DMS79 treated with DMSO at 0.1 percent for 48 hours (cell line): ENCODE measurements at regions not wholly inside any gene's neighbourhood (a gene's known extent, or its start where the extent isn't known, plus 50 kb on each side); places are given as distances from the start of the nearest gene placed in this dataset.
A peak's percentile ranks its signal among the peaks of the same experiment; 100 is the strongest.
"Not testable (repeated sequence)": the region's sequence is repeated elsewhere in the genome, so short reads cannot be mapped to it uniquely, and the experiment has no call there.

Experiments
- DNase-seq: peaks from one replicate; lab custom pipeline; 2025; lab: John Stamatoyannopoulos, UW

DNA sequence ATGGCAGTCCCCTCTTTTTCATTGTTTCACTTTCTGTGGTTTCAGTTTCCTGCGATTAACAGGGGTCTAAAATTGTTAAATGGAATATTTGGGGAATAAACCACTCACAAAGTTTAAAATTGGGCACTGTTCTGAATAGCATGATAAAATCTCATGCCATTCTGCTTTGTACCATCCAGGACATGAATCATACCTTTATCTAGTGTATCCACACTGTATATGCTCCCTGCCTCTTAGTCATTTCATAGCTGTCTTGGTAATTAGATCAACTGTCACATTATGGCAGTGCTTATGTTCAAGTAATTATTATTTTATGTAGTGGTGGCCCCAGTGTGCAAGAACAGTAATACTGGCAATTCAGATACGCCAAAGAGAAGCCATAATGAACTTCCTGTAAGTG lies 734.5 kb downstream of the ZPLD1 start:
- no peak for DNase-seq

DNA sequence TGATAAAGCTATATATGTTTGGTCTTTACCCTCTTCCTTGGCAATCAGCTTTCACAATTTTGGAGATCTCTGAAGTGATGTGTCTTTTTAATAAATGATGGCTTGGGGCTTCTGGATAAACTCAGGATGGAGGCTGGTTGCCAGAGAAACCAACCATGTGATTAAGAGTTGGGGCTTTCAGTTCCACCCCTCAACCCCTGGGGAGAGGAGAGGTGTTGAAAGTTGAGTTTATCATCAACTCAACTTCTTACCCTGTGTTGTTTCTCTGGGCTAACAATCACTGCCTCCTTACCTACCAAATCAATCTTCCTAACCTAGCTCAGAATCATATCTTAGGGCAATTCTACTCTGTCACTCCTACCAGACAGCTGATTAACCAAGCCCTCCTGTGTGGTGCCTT lies 735.8 kb downstream of the ZPLD1 start:
- no peak for DNase-seq

DNA sequence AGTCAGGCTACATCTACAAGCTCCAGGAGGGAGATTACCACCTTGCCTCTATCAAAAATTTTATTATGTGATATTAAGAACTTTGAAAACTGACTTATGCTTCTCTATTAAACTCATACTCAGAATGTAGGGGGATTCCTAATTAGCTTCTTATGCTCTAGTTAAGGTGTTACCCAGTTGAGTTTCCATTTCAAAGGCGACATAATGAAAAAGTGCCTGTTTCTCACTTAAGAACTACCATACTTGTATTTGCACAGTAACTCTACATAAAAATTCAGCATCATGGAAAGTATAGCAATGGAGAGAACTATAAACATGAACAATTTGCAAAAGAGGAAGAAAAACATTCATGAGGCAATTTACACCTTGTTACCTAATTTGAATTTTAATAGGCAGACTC lies 739.1 kb downstream of the ZPLD1 start:
- no peak for DNase-seq

DNA sequence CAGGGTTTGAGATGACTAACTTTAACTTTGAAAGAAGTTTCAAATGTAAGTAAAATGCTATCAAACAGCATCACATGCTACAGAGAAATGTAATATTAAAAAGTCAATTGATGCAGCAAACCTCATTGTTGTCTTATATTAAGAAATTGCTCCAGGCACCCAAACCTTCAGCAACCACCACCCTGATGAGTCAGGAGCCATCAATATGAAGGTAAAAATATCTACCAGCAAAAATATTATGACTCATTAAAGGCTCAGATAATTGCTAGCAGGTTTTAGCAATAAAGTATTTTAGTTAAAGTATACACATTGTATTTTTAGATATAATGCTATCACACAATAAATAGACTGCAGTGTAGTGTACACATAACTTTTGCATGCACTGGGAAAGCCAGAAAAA lies 746.3 kb downstream of the ZPLD1 start:
- DNase-seq, result no peak

DNA sequence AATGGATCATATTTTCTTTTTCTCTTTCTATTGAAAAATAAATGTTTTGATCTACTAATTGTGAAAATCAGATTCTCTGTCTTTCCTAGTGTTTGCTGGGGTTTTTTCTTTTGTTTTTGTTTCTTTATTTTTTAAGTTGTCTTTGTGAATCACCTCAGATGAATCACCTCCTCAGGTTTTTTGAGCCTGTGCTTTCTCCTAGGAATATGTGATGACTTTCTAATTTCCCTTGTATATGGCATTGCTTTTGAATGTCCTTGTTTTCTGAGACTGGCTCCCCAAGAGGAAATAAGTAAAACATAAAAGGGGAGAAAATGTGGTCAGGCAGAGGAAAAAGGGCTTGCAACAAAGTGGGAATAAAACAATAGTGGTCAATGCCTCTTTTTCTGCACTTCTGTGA lies 750.0 kb downstream of the ZPLD1 start:
- DNase-seq, result no peak

DNA sequence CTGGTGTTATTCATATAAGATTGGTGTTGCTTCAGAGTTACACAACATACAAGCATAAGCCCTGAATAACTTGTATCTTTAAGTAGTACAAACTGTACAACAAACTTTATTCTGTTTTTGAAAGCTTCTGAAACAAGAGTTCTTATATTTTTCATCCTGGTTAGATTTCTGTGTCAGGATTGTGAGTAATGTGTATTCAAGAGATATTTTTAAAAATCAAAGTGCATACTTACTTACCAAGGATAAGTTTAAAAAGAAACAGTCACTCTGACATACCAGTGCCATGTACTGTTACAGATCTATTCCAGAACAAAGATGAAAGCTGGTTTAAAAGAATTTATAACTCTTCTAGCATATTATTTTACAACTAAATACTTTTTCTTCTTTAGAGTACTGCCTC lies 755.1 kb downstream of the ZPLD1 start:
- no peak for DNase-seq

DNA sequence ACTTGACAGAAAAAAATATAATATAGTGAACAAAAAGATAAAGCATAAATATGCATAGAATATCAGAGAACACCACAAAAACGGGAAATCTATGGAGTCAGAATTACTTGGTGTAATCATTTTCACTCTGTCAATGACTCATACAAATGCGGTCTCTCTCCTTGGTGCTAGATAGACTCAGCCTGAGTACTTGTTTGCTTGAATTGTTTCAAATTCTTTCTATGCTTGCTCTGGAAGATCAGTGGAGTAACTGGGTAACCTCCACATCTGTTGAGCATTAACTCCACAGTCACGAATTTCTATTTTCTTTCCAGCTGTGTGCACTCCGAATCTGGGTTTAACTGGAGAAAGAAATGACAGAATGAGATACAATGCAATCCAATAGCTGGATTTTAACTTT lies 760.4 kb downstream of the ZPLD1 start:
- no peak for DNase-seq

DNA sequence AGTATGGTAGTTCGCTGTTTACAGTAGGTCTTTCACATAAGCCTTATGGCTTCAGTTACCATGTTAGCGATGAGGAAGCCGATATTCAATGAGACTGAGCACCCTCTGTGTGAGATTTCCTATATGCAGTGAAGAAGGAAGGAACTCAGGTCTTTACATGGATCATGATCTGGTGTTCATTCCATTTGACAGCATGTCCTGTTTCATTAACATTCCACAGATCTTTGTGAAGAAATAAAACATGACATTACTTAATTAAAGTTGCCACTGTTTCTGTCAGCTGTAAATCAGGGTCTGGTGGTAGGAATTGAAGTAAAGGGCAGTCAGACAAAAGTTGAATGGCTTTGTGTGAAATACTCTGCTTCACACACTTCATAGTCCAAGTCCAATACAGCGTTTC lies 768.6 kb downstream of the ZPLD1 start:
- DNase-seq, result no peak

DNA sequence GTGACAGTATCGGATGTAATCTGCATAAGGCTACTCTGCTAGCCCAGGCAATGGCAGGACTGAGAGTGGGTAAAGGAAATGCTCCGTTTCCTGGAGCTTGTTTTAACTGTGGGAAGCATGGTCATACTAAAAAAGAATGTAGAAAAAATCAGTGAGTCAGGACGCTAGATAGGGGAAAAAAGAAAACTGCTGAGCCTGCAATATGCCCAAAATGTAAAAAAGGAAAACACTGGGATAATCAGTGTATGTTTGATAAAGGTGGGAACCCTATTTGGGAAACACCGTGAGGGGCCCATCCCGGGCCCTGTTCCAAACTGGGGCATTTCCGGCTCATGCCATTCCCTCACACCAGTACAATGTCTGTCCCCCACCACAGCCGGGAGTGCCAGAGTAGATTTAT lies 775.8 kb downstream of the ZPLD1 start:
- DNase-seq, result no peak

DNA sequence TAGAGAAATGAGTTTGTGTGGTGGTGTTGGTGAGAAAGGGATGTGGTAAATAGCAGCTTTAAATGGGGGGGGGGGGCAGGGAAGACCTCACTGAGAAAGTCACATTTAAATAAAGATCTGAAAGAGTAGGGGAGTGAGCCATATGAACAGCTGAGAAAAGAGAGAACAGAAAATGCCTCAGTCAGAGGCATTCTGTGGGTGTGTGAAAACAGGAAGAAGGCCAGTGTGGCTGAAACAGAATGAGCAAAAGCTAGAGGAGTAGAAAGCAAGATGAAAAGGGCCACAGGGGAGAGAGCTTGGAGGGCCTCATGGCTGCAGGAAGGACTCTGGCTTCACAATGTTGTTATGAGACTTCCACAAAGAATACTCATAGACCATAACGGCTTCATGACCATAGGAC lies 783.3 kb downstream of the ZPLD1 start:
- DNase-seq, result no peak

DNA sequence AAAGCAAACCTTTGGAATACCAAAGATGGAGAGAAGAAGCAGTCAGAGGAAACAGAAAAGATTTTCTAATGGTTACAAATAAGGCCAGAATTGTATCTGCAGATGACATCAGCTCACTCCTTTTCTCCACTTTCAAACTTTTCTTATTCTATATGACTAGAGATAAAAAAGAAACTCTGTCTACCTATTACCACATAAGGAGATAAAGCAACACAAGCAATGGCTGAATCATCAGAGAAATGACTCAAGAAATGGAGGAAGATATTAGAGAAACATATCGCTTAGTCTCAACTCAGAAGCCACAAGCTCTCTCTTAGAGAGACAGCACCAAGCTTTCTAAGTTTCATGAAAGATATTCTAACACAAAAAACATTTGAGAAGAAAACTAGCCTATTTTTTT lies 784.0 kb downstream of the ZPLD1 start:
- no peak for DNase-seq

DNA sequence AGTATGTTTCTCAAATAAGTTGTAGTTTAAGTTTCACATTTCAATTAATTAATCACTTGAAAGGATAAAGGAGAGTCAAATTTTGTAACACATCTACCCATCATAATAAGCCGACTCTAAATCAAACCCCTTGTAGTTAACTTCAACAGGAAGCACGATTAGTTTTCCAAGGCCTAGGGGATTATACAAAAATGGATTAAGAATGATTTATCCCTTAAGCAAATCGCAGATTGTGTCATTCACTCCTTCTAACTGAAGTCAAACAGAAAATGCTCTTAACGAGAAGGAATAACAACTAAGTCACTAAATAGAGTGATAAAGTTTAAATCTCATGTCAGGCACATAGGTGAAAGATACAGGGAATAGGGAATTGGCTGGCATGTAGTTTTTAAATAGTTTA lies 792.8 kb downstream of the ZPLD1 start:
- DNase-seq, result no peak

DNA sequence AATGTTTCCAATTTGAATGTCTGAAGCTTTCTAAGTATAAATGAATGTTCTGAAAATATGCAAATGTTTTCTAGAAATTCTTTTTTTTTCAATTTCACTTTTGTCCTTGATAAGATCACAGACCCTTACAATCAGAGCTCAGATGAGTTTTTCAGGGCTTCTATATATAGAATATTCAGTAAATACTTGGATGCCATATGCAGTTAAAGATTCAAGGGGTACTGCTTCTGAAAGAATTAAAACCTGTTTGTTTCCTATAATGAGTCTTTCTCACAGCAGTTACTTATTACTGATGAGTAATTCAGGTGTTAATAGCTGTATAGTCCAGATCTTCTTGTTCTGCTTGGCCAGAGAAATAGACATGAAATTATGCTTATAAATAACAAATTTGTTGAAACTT lies 812.6 kb downstream of the ZPLD1 start:
- no peak for DNase-seq

DNA sequence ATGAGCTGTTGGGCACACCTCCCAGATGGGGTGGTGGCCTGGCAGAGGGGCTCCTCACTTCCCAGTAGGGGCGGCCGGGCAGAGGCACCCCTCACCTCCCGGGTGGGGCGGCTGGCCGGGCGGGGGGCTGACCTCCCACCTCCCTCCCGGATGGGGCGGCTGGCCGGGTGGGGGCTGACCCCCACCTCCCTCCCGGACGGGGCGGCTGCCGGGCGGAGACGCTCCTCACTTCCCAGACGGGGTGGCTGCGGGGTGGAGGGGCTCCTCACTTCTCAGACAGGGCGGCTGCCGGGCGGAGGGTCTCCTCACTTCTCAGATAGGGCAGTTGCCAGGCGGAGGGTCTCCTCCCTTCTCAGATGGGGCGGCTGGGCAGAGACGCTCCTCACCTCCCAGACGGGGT lies 820.0 kb downstream of the ZPLD1 start:
- not testable (repeated sequence) for DNase-seq

DNA sequence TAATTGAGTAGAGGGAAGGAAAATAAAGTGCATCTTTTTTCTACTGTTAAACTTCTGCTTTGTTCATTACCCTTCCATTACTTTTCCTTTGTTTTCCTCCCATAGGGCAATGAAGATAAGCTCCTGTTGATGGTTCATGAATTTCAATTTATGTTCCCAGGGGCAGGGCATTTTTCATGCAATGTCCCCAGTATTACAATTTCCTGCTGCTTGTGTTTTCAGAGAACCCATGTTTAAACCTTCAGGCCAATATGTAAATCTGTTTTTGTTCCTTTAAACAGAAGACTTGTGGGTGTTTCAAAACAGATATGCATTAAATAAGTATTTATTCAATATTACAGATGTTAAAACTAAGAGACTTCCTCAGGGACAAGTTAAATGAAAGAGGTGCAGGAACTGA lies 834.5 kb downstream of the ZPLD1 start:
- no peak for DNase-seq

DNA sequence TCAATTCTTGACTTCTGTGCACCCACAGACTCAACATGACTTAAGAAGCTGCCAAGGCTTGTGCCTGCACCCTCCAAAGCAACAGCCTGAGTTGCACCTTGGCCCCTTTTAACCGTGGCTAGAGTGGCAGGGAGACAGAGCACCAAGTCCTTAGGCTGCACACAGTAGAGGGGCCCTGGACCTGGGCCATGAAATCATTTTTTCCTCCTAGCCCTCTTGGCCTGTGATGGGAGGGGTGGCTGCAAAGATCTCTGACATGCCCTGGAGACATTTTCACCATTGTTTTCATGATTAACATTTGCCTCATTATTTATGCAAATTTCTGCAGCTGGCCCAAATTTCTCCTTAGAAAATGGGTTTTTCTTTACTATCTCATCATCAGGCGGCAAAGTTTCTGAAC lies 836.8 kb downstream of the ZPLD1 start:
- DNase-seq, result no peak

DNA sequence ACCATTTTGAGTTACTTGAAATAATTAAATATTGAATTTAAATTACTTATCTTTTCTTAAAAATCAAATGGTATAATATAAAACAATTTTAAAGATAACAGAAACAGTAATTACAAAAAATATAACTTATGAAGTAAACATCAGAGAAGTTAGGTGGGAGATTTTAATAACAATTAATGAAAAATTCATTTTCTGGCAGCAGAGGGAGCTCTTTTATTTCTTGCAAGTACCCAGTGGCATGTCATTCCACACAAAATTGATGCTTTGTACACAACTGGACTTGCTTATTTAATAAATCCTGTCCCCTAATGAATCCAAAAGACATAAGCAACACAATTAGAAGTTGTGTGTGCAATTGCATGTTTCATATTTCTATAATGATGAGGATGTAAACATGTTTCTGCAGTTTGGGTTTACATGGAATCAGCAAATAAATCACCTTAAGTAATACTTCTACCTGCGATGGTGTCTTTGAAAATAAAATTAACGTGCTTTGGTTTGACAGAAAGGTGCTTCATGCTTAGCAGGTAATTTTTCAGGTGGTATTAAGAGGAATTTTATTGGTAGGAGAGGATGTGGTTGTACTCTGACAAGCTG lies 861.3 kb downstream of the ZPLD1 start:
- peak; percentile 32 for DNase-seq

DNA sequence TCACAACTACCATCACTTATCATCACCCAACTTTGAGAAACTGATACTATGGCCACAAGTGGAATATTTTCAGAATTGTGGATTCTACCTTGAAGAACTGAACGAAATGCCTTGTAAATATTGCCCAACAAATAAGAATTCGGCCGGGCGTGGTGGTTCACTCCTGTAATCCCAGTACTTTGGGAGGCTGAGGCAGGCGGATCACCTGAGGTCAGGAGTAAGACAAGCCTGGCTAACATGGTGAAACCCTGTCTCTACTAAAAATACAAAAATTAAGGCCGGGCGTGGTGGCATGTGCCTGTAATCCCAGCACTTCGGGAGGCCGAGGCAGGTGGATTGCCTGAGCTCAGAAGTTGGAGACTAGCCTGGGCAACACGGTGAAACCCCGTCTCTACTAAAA lies 862.7 kb downstream of the ZPLD1 start:
- not testable (repeated sequence) for DNase-seq

DNA sequence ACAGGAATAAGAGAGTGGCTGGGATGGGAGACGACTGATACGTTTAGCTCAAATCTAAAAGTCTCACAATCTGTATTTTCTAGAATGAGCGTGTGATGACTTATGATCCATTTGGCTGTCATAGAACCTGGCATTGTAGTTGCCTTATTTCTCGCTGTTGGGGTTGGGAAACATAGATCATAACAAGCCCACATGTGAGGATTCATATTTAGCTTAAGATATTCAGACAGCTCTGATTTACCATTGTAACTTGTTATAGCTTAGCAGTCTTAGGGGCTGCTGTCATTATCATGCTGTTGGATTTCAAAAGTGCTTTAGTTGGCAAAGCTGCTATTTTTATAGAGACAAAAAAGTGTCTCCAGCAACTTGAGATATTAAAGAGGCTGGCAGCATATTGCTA lies 871.3 kb downstream of the ZPLD1 start:
- no peak for DNase-seq

DNA sequence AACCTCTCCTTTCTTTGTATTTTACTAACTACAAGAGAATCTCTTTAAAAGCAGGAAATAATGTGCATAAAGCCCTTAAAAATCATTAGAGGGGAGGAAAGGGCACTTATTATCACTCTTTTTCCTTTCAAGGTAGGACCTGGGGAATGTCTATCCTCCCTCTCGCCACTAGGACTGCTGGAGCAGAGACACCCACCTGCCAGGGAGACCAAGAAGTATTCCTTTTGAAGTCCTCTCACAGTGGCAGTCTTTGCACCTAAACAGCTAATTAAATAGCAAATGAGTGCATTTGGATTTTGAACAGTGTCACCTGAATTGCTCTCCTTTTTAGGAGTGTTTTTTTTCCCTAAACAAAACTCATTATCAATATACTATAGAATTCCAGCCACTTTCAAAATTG lies 874.1 kb downstream of the ZPLD1 start:
- DNase-seq, result no peak

DNA sequence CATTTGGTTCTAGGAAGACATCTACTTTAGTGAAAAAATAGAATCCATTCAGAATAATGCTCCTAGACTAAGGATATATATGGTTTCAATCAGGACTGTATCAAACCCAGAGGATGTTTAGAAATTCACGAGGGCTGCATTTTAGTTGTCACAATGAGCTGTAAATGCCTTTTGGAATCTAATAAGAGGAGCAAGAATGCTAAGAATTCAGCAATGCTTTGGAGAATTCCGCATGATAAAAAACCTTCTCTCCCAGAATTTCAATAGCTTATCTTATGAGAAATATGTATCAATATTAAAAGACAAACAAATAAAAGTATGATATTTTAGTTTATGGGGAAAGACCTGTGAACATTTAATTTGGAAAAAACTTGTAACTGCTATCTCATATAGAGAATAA lies 885.1 kb downstream of the ZPLD1 start:
- no peak for DNase-seq

DNA sequence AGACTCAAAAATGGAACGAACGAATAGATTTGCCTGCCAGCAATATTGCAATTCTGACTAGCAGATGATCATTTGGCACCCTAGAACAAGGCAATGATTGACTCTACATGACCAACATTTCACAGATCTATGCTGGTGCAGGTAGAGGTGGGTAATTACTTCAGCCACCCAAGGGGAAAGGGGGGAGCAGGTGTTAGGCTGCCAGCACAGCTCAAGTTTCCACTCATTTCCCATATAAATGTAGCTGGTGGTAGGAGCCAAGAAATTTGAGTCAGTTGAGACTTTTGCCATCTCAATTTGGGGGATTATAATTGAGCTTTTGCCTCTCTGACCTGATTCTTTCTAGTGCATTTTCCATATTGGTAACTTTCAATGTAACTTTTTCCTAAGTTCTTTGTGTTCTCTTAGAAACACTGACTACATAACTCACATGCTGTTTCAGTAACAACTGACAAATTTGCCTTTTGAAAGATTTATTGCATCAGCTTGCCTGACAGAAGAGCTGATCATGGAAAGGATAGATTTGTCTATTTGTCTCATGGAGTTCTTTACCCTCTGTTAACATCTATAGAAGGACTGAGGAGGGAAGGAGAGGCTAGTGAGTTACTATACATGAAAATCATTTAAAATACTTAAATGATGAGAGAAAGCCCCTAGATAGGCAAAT lies 902.5 kb downstream of the ZPLD1 start:
- DNase-seq, result no peak

DNA sequence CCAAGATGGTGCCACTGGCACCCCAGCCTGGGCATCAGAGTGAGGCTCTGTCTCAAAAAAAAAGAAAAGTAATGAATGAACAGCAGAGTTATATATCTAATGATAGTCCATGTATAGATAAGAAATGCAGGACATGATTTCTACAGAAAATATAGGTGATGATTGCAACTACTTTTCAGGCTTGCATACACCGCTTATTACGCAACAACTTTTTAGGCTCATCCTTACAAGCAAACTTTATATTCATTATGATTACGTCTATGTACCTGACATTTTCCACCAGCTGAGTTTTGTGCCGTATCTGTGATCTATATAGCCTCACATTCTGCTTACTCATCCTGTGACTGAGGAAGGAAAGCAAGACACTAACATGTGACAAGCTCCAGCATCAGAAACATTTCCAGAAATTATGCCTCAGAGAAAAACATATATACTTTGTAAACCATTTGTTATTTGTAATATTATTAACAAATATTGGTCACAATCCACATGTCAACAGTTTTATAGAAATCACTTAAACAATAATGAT lies 906.3 kb downstream of the ZPLD1 start:
- no peak for DNase-seq

DNA sequence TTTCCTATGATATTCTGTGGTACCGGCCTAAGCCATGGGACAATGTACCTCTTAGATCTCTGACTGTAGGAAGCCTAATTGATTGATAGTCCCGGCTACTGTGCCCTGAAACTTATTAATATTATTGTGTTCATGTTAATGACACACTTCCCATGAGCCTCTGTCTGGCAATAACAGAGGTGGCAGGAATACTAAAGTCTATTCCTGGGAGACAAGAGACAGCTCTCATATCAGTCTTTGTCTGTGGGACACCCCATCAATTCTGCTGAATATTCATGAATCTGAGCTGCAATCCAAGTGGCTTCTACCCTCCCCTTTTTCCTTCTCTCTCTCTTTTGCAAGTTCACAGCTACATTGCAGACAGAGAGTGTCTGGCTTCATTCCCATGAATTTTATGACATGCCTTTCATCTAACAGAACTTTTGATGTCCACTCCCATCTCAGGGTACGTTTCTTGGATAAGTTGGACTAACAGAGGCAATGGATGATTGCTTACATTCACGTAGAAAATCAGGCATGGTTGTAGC lies 907.5 kb downstream of the ZPLD1 start:
- no peak for DNase-seq
